SK-N-SH (cell line): ENCODE measurements at regions not wholly inside any gene's neighbourhood (a gene's known extent, or its start where the extent isn't known, plus 50 kb on each side); places are given as distances from the start of the nearest gene placed in this dataset.

Experiments
- CTCF ChIA-PET: fragments of 300-600, 350-600 bp; formaldehyde crosslinking; extraction: SDS; loops from one replicate; lab custom pipeline; 2021; lab: Yijun Ruan, JAX
- POLR2A ChIA-PET: fragments of 350-600 bp; sonication (Branson Sonifier 250); formaldehyde crosslinking; extraction: SDS; loops from one replicate; lab custom pipeline; 2020; ENCODE audit warnings: antibody characterized with exemption, inconsistent platforms; lab: Yijun Ruan, JAX
- DNase-seq: peaks from one replicate; pipeline ENCODE4 v3.0.0; 2012
- H2AFZ ChIP-seq: fragments of 200-600 bp; sonication (generic); 2 replicates; pipeline ENCODE4 v1.8.1; 2016; ENCODE audit warnings: antibody characterized with exemption, mild to moderate bottlenecking, low read depth
- H3F3A ChIP-seq: fragments of 200-600 bp; sonication (generic); replicated peaks from 2 replicates; pipeline ENCODE3; 2016; ENCODE audit warnings: antibody characterized with exemption, mild to moderate bottlenecking; ENCODE audit not compliant: insufficient read depth
- H3K27ac ChIP-seq, 2 experiments: fragments of 200-500 bp in 1 of 2; fragments of 200-600 bp in 1 of 2; sonication (Bioruptor generic) in 1 of 2; sonication (generic), shearing (Covaris generic) in 1 of 2; 2 replicates each; pipeline versions ENCODE4 v1.5.1 to v1.6.1; 2014 to 2016; ENCODE audit warnings: low read depth in 2 of 2, inconsistent platforms in 1 of 2, low read length in 1 of 2, mild to moderate bottlenecking in 1 of 2, mixed read lengths in 1 of 2
- H3K27me3 ChIP-seq: fragments of 200-600 bp; sonication (generic), shearing (Covaris generic); 2 replicates; pipeline ENCODE4 v1.6.1; 2016; ENCODE audit warnings: mixed run types; ENCODE audit not compliant: insufficient read depth
- H3K36me3 ChIP-seq, 2 experiments: fragments of 200-500 bp in 1 of 2; fragments of 200-600 bp in 1 of 2; sonication (Bioruptor generic) in 1 of 2; sonication (generic) in 1 of 2; replicated peaks in 1 of 2; 2 replicates each; pipeline versions ENCODE3 to v1.5.1; 2014 to 2016; ENCODE audit warnings: low read length in 1 of 2, mild to moderate bottlenecking in 1 of 2; ENCODE audit not compliant: insufficient read depth in 2 of 2, control insufficient read depth in 1 of 2
- H3K4me1 ChIP-seq, 2 experiments: fragments of 200-500 bp in 1 of 2; fragments of 200-600 bp in 1 of 2; sonication (Bioruptor generic) in 1 of 2; sonication (generic), shearing (Covaris generic) in 1 of 2; 2 replicates each; pipeline versions ENCODE4 v1.5.1 to v1.6.1; 2014 to 2016; ENCODE audit warnings: low read depth in 1 of 2, low read length in 1 of 2, mixed run types in 1 of 2; ENCODE audit not compliant: insufficient read depth in 2 of 2, control insufficient read depth in 1 of 2
- H3K4me2 ChIP-seq: fragments of 200-600 bp; sonication (generic), shearing (Covaris generic); 2 replicates; pipeline ENCODE4 v1.6.1; 2017; ENCODE audit warnings: mixed run types
- H3K4me3 ChIP-seq, 2 experiments: fragments of 200-500 bp in 1 of 2; fragments of 200-600 bp in 1 of 2; sonication (Bioruptor generic) in 1 of 2; sonication (generic), shearing (Covaris generic) in 1 of 2; 2 replicates each; pipeline versions ENCODE4 v1.5.1 to v1.8.1; 2014 to 2016; ENCODE audit warnings: low read depth in 2 of 2, inconsistent platforms in 1 of 2, low read length in 1 of 2, mild to moderate bottlenecking in 1 of 2, mixed read lengths in 1 of 2, moderate library complexity in 1 of 2
- H3K79me2 ChIP-seq: fragments of 200-600 bp; sonication (generic); 2 replicates; pipeline ENCODE4 v1.8.1; 2017; ENCODE audit warnings: mild to moderate bottlenecking; ENCODE audit not compliant: insufficient read depth
- H3K9ac ChIP-seq: fragments of 200-600 bp; sonication (generic); 2 replicates; pipeline ENCODE4 v1.6.1; 2017; ENCODE audit warnings: mixed run types
- H3K9me2 ChIP-seq: fragments of 200-600 bp; sonication (generic); 2 replicates; pipeline ENCODE4 v1.6.1; 2017; ENCODE audit warnings: mixed run types
- H3K9me3 ChIP-seq: fragments of 200-600 bp; sonication (generic); 2 replicates; pipeline ENCODE4 v1.6.1; 2017; ENCODE audit warnings: mixed run types, mild to moderate bottlenecking, moderate library complexity
- H4K20me1 ChIP-seq: fragments of 200-600 bp; sonication (generic); 2 replicates; pipeline ENCODE4 v1.6.1; 2017; ENCODE audit warnings: mild to moderate bottlenecking, mixed run types; ENCODE audit not compliant: insufficient read depth
- CTCF ChIP-seq: fragments of 200-600 bp; sonication (generic); IDR thresholded peaks from 2 replicates; pipeline ENCODE4 v1.6.1; 2017; ENCODE audit warnings: antibody characterized with exemption, mild to moderate bottlenecking, moderate library complexity
- GATA2 ChIP-seq: sonication (generic); formaldehyde crosslinking; IDR thresholded peaks from 2 replicates; pipeline ENCODE4 v1.5.0; 2020; ENCODE audit warnings: mild to moderate bottlenecking, missing genetic modification reagents
- IRF3 ChIP-seq: fragments of 150-350 bp; IDR thresholded peaks from 2 replicates; pipeline ENCODE4 v1.6.1; 2016; ENCODE audit warnings: mild to moderate bottlenecking, low read depth, low read length
- MAX ChIP-seq: IDR thresholded peaks from 2 replicates; pipeline ENCODE4 v1.4.0; 2012; ENCODE audit warnings: low read depth
- NFIC ChIP-seq: IDR thresholded peaks from 2 replicates; pipeline ENCODE4 v1.4.0; 2012; ENCODE audit warnings: borderline replicate concordance
- RCOR1 ChIP-seq: fragments of 150-350 bp; IDR thresholded peaks from 2 replicates; pipeline ENCODE4 v1.6.1; 2017; ENCODE audit warnings: antibody characterized with exemption, low read length
- REST ChIP-seq: IDR thresholded peaks from 2 replicates; pipeline ENCODE4 v1.6.1; 2012; ENCODE audit warnings: mild to moderate bottlenecking, low read depth, low read length, moderate library complexity
- SIN3A ChIP-seq: IDR thresholded peaks from 2 replicates; pipeline ENCODE4 v1.6.1; 2012; ENCODE audit warnings: low read depth, mild to moderate bottlenecking, low read length, moderate library complexity, borderline replicate concordance
- SMC3 ChIP-seq: IDR thresholded peaks from 2 replicates; pipeline ENCODE4 v1.6.1; 2012; ENCODE audit warnings: low read depth, low read length, improper control_type of control experiment
- USF1 ChIP-seq: IDR thresholded peaks from 2 replicates; pipeline ENCODE4 v1.4.0; 2012; ENCODE audit warnings: low read depth, borderline replicate concordance
- USF2 ChIP-seq: fragments of 150-350 bp; IDR thresholded peaks from 2 replicates; pipeline ENCODE4 v1.6.1; 2017; ENCODE audit warnings: antibody characterized with exemption, low read length, low read depth, borderline replicate concordance
- YY1 ChIP-seq: IDR thresholded peaks from 2 replicates; pipeline ENCODE4 v1.4.0; 2012; ENCODE audit warnings: low read depth, mild to moderate bottlenecking
- WGBS: methylation state at CpG from one replicate; pipeline ENCODE4 v1.1.6; 2017; ENCODE audit warnings: low lambda C conversion rate; 5-methylcytosine and 5-hydroxymethylcytosine counted together

GRCh38 chr9:78562021-78562420 is 265.1 kb downstream of the PSAT1 start (continued):
- no peak for TF ChIP-seq SIN3A
- TF ChIP-seq, all 33 proteins: peak for 0

GRCh38 chr9:78563269-78563668 is 266.3 kb downstream of the PSAT1 start:
- no peak overlapping the region for H3K27ac ChIP-seq
- TF ChIP-seq MAX (no peak), USF1 (no peak), IRF3 (no peak), GATA2 (CRISPR knock-in tag) (no peak), NFIC (no peak), YY1 (no peak), USF2 (no peak), REST (no peak), CTCF (no peak), SMC3 (no peak), RCOR1 (no peak)
- TF ChIP-seq, all 33 proteins: peak for 0
- Histone ChIP-seq H3F3A (peaks cover 18% of the 10 kb centered on the region), H3K4me1 (peaks cover 0 to 9% of the 10 kb centered on the region in 2 experiments; a peak in 1 of 4 replicates), H3K79me2 (no peaks in the 10 kb centered on the region), H3K9me2 (no peaks in the 10 kb centered on the region), H3K9me3 (no peaks in the 10 kb centered on the region), H3K36me3 (no peaks in the 10 kb centered on the region), H4K20me1 (no peaks in the 10 kb centered on the region), H3K27me3 (no peaks in the 10 kb centered on the region), H3K4me2 (no peak overlapping the region), H3K4me3 (no peak overlapping the region), H3K9ac (no peak overlapping the region), H2AFZ (no peak overlapping the region)
- CTCF ChIA-PET: interaction anchor here (1.0 to 1.5 kb wide), 2 partner anchors 10 to 124 kb away, joined by 3 read pairs; no protein-coding TSS in a partner anchor
- 77% methylated on average over 5 of the region's 5 CpGs for WGBS
- DNase-seq: no peak
- POLR2A ChIA-PET: no interaction called here
